Eye (tissue), 1 donor: ENCODE measurements at regions not wholly inside any gene's neighbourhood (a gene's known extent, or its start where the extent isn't known, plus 50 kb on each side); places are given as distances from the start of the nearest gene placed in this dataset.
"Not testable (repeated sequence)": the region's sequence is repeated elsewhere in the genome, so short reads cannot be mapped to it uniquely, and the experiment has no call there.

Experiments
- DNase-seq: peaks from one replicate; pipeline ENCODE4 v3.0.0-alpha.2; 2015

- DNase-seq = peak; percentile 14
Measured at GRCh38 chr3:101999177-101999779, 150.0 kb downstream of the NFKBIZ start.

DNA sequence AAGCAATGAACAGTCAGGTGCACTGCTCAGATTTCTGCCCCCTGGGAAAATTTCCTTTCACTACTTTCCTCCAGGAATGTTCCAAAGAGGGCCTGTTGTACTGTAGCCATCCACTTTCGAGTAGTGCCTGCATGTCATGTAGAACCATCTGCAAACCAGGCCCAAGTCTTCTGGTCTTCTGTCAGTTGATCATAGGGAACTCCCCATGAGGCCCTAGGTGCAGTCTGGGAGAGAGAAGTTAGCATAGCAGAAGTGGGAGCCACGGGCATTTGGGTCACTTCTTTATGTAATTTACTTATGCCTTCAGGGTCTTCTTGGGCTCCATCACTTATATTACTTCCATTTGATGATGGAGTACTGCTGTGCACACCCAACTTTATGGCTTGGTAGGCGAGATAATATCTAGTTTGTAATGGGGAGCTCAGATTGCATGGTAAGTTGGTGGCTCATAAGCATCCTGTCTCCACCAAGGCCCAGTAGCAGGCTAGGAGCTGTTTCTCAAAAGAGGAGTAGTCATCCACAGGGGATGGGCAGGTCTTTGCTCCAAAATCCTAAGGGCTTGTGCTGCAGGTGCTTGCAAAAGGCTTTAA is 151.4 kb downstream of the NFKBIZ start:
- no peak for DNase-seq

DNA sequence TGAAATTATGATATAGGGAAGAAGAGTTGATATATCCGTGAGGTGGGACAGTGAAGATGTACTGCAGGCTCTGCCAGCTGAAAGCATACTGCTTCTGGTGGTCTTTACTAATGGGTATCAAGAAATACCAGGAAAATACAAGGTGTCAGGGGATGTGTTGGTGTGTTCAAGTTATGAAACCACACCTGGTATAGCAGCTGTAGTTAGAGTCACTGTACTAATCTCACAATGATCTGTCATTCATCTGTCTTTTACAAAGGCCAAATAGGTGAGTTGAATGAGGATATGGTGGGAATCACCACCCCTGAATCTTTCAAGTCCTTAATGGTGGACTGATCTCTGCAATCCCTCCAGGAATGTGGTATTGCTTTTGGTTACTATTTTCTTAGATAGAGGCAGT is 152.7 kb downstream of the NFKBIZ start:
- no peak for DNase-seq

- no peak for DNase-seq
Measured at GRCh38 chr3:102004561-102004960, 155.2 kb downstream of the NFKBIZ start.

- no peak for DNase-seq
Measured at GRCh38 chr3:102005551-102005950, 156.2 kb downstream of the NFKBIZ start.

DNA sequence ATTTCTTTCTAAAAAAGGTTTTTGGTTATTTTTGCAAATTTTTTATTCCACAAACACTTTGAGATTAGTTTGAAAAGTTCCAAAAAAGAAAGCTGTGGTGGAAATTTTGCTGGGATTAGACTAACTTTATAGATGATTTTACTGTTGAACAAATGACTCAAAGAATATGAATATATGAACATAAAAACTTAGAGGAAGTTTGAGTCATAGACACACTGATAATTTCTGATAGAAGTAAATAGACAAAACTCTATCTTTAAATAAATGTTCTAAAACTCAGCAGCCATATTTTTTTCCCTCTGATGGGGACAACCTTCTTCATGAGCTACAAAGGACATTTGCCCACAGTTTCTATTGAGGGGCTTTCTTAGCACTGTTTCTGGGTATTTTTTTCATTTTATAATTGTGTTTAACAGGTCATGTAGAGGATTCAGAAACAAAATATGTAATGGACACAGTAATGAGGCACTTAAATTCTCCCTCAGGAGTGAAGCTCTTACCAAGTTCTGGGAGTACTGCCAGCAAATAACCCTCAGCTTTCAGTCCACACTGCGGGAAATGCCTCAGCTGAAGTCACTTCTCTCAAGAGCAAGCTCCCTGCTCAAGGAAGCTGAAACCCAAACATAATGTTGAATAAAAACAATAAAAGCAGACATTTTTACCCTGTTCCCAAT is 157.6 kb downstream of the NFKBIZ start:
- peak; percentile 53 for DNase-seq

DNA sequence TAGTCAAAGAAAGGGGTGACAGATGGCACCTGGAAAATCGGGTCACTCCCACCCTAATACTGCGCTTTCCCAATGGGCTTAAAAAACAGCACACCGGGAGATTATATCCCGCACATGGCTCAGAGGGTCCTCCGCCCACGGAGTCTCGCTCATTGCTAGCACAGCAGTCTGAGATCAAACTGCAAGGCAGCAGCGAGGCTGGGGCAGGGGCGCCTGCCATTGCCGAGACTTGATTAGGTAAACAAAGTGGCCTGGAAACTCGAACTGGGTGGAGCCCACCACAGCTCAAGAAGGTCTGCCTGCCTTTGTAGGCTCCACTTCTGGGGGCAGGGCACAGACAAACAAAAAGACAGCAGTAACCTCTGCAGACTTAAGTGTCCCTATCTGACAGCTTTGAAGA is 159.1 kb downstream of the NFKBIZ start:
- not testable (repeated sequence) for DNase-seq

DNA sequence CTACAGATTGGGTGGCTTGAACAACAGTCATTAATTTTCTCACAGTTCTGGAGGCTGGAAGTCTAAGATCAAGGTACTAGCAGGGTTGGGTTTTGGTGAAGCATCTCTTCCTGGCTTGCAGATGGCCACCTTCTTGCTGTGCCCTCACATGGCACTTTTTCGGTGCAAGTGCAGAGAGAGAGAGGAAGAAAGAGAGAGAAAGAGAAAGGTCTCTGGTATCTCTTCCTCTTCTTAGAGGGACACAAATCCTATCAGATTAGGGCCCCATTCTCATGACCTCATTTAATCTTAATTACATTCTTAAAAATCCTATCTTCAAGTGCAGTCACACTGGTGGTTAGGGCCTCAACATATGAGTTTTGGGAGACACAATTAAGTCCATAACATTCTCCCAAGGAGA is 167.1 kb downstream of the NFKBIZ start:
- DNase-seq = no peak

GRCh38 chr3:102017784-102018183 is 168.5 kb downstream of the NFKBIZ start:
- no peak for DNase-seq

GRCh38 chr3:102018551-102018950 is 169.2 kb downstream of the NFKBIZ start:
- no peak for DNase-seq

DNA sequence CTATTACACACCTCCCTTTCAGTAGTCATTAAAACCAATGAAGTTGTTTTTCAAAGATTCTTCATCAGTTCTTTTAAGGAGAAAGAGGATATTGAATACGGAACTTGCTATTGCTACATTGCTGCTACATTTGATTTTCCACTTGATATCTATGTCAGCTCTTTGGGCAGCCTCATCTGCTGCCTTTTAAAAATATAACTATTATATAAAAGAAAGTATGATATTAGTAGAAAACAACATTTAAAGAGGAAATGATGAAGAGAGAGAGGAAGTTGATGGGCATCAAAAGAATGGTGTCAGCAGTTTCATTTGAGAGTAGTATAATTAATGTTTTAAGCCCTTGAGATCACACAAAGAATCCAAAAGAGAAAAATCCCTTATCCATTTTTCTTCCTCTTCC is 171.4 kb downstream of the NFKBIZ start:
- no peak for DNase-seq

- no peak for DNase-seq
Measured at GRCh38 chr3:102024270-102024904, 175.1 kb downstream of the NFKBIZ start.

- no peak for DNase-seq
Measured at GRCh38 chr3:102025606-102026270, 176.4 kb downstream of the NFKBIZ start.

- DNase-seq = no peak
Measured at GRCh38 chr3:102026656-102027055, 177.3 kb downstream of the NFKBIZ start.

GRCh38 chr3:102030661-102031060 is 181.3 kb downstream of the NFKBIZ start:
- no peak for DNase-seq

DNA sequence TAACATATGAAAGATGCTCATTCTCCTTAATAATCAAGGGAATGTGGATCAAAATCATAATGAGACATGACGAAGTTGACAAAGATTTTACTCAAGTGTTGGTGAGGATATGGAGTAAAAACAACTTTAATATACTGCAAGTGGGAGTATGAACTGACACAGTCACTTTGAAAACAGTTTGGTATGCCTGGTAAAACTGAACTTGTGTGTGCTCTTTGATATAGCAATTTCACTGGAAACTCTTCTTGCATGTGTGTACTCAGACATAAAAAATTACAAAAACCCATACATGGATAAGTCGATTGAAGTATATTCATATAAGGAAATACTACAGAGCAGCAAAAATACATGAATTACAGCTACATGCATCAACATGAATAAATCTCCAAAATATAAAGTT is 182.5 kb downstream of the NFKBIZ start:
- no peak for DNase-seq

DNA sequence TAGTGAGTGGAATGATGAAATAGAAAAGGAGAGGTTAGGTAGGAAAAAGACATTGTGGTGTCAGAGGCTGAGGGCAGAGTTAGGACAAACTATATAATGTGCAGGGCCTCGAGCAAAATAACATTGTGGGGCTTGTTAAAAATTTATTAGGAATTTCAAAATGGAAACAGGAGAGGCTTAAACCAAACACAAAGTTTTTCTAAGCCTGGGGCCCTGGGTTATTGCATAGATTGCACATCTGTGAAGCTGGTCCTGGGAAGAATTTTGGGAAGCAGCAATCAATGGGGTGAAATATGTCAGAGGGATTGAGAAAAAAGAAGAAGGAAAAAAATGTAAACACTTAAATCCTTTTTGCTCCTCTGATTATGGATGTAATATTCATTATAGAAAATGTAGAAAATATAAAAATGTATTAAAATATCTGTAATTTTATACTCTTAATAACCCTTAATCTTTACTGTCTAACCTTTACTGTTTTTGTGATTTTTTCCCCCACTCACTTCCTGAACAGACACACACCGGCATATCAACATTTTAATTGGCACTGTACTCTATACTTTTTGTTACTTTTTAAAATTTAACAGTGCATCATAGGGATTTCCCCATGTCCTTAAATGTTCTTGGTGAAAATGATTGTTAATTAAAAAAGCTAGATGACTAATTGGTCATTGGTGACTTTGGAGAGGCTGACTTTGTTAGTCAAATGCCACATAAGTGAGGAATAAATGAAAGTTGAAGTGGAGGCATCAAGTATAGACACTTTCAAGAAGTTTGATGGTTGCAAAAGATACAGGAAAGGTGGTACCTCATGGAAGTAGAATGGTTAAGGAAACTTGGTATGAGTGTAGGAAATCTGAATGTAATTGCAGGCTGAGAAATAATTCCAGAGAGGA is 183.4 kb downstream of the NFKBIZ start:
- no peak for DNase-seq

GRCh38 chr3:102034639-102035451 is 185.5 kb downstream of the NFKBIZ start:
- DNase-seq = no peak

DNA sequence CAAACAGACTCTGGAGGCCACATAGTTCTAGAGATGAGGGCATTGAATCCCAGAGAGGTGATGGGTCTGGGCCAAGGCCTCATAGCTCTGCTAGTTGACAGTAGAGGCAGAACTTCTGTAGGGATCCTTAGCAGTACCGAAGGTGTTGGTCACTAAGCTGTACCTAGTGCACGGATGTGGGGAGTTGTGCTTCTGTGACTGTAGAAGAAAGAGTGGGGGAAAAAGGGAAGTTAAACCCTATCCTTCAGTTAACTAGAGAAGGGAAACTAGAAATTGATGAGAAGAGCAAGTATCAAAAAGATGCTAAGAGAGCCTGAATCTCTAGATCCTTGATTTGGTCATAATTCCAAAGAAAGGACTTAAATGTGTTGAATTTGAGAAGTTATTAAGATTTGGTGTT is 186.7 kb downstream of the NFKBIZ start:
- DNase-seq = no peak

DNA sequence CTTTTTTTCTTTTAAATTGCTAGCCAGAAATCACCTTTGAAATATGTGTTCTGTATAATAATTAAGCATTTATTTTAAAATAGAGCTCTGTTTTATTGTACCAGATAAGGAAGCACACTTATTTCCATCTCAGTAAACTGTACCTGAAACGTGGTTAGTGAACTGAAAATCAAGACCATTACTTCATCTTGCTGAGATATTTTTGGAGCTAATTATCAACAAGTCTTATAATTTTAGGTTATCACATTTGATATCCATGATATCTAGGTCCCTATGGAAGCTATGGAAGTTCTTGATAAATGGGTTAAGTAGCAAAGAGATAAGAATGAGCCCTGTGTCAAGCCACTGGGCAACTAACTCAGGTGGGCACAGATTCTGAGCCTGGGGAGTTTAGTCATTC is 187.2 kb downstream of the NFKBIZ start:
- DNase-seq = no peak

DNA sequence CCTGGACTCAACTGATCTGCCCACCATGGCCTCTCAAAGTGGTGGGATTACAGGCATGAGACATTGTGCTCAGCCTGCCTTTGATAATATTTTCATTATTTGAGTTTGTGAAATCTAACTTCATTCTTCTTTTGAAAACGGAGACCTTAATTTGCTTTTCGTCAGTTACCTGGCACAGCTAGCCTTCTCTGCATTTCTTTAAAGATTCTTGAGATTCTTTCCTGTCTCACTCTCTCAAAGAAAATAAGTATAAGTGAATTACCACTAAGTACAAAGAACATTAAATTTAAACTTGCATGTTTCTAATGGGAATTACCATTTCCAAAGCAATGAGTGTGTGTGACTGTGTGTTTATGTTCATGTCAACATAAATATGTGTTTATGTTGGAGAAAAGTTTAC is 187.9 kb downstream of the NFKBIZ start:
- peak; percentile 4 for DNase-seq

DNA sequence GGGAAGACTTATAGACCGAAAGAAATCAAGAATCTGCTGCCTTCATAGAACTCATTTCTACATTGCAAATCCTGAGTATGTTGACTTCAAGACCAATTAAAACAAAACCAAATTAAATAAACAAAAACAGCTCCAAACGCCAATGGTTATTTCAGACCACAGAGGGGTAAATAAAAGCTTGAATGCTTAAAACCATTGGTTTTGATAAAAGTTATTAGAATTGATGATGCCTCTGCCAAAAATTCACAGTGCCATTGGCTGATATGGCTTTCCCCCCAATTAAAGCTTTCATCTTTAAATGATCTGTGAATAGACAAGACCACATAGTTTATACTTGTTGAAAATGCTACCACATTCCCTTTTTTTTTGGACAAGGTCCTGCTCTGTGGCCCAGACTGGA is 188.5 kb downstream of the NFKBIZ start:
- DNase-seq = no peak
